Upper lobe of left lung (tissue), 4 donors: ENCODE measurements at regions not wholly inside any gene's neighbourhood (a gene's known extent, or its start where the extent isn't known, plus 50 kb on each side); places are given as distances from the start of the nearest gene placed in this dataset.

Experiments
- EP300 ChIP-seq, 4 donors: sonication (generic); formaldehyde crosslinking; IDR thresholded peaks; one replicate each; pipeline ENCODE4 v1.5.1; 2017; ENCODE audit warnings: antibody characterized with exemption in 4 of 4, control low read depth in 2 of 4
- POLR2A ChIP-seq, 4 donors: fragments of 450-650 bp; IDR thresholded peaks; one replicate each; pipeline ENCODE4 v1.5.1; 2016 to 2017; ENCODE audit warnings: antibody characterized with exemption in 4 of 4, mild to moderate bottlenecking in 2 of 4
- TF ChIP-seq, protein P1 (sequence below), 6 experiments: fragments of 450-650 bp in 4 of 6; fragments of 200-600 bp in 2 of 6; sonication (generic) in 2 of 6; IDR thresholded peaks; one replicate each; pipeline ENCODE4 v1.5.1; 2016 to 2019; ENCODE audit warnings: antibody characterized with exemption in 6 of 6

- no peak for TF ChIP-seq POLR2A (IDR thresholded peaks at IDR 0.05)
- TF ChIP-seq, protein P1, sequence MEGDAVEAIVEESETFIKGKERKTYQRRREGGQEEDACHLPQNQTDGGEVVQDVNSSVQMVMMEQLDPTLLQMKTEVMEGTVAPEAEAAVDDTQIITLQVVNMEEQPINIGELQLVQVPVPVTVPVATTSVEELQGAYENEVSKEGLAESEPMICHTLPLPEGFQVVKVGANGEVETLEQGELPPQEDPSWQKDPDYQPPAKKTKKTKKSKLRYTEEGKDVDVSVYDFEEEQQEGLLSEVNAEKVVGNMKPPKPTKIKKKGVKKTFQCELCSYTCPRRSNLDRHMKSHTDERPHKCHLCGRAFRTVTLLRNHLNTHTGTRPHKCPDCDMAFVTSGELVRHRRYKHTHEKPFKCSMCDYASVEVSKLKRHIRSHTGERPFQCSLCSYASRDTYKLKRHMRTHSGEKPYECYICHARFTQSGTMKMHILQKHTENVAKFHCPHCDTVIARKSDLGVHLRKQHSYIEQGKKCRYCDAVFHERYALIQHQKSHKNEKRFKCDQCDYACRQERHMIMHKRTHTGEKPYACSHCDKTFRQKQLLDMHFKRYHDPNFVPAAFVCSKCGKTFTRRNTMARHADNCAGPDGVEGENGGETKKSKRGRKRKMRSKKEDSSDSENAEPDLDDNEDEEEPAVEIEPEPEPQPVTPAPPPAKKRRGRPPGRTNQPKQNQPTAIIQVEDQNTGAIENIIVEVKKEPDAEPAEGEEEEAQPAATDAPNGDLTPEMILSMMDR (IDR thresholded peaks at IDR 0.05), result no peak
- TF ChIP-seq EP300 (IDR thresholded peaks at IDR 0.05), result no peak
These were observed 102.8 kb upstream of the WNT4 start for GRCh38 chr1:22245726-22246125.
